C4-2B (cell line): ENCODE measurements at regions not wholly inside any gene's neighbourhood (a gene's known extent, or its start where the extent isn't known, plus 50 kb on each side); places are given as distances from the start of the nearest gene placed in this dataset.

Source experiments
- CTCF ChIP-seq: fragments of 450-650 bp; conservative IDR thresholded peaks from 2 replicates; pipeline ENCODE4 v1.5.1; 2017; ENCODE audit warnings: mild to moderate bottlenecking
- ZFX ChIP-seq: fragments of 450-650 bp; IDR thresholded peaks from 2 replicates; pipeline ENCODE4 v1.6.1; 2017

GRCh38 chr4:23348789-23349498 is 540.9 kb downstream of the PPARGC1A start:
- TF ChIP-seq CTCF, result no peak
- TF ChIP-seq ZFX, result no peak
